ENCODE measurements at regions not wholly inside any gene's neighbourhood (a gene's known extent, or its start where the extent isn't known, plus 50 kb on each side); places are given as distances from the start of the nearest gene placed in this dataset.

GRCh38 chrX:109843963-109844751 is 111.1 kb upstream of the ACSL4 start:
- DNase-seq = no peak

DNA sequence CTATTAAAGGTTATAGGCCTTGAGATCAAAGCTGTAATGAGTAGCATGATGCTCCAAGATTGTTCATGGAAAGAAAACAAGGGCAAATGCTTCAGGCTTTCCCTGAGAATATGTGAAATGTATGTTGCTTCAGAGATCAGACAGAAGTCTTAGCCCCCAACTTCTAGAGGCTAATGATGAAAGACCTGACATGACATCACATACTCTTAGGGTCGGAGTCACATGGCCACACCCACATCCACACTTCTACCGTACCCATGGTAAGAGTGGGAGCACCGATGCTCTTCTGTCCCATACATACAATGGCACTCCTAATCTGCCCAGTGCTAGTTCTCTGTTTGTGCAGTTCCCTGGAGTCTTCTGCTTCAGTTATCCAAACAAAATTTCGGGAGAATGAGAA is 111.9 kb upstream of the ACSL4 start:
- no peak for DNase-seq

DNA sequence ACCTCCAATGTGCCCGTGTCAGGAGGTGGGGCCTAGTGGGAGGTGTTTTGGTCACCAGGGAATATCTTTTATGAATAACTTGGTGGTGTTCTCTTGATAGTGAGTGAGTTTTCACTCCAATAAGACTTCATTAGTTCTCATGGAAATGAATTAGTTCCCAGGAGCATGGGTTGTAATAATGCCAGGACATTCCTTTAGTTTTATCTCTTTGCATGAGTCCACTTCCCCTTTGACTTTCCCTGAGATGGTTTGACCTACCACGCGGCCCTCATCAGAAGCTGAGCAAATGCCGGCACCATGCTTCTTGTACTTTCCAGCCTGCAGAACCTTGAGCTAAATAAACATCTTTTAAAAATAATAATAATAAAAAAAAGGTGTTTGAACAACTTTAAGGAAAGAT is 112.9 kb upstream of the ACSL4 start:
- DNase-seq = no peak

DNA sequence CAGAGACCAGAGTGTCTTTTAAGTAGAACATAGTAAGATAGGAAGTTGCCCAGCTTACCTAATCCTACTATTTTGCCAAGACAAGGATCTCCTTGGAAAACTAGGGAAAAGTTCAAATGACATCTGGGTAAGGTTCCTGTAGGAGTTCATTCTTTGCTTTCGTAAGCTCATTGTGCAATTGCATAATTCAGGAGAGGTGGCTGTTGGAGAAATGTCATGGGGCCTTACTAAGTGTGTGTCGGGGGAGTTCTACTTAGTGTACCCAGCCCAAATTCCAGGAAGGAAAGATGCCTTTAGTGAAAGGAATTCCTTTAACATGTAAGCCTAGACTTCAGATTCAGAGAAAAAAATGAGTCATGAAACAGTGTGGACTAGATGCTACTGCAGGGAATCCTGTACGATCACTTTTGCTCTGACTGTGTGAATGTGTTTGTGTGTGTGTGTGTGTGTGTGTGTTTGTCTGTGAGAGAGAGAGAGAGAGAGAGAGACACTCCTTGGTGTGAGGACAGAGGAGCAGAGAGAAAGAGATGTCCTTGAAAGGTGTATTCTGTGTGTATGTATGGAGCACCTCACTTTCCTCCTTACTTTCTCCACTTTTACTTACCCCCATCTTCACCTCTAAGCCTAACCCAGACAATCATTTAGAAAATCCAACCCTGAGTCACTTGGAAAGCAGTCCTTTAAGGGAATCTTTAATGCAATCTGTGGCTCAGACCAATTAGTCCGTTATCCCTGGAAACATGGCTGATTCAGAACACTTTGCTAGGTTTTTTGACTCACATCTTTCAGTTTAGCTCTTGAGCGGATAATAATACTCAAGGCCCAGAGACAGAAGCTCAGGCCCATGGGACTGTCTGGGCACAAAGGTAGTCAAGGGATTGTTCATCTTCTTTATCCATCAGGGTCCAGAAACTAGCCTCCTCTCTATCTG is 114.5 kb upstream of the ACSL4 start:
- no peak for DNase-seq

- DNase-seq = no peak
Measured at GRCh38 chrX:109848461-109849050, 115.5 kb upstream of the ACSL4 start.

GRCh38 chrX:109854096-109854495 is 121.0 kb upstream of the ACSL4 start:
- no peak for DNase-seq

DNA sequence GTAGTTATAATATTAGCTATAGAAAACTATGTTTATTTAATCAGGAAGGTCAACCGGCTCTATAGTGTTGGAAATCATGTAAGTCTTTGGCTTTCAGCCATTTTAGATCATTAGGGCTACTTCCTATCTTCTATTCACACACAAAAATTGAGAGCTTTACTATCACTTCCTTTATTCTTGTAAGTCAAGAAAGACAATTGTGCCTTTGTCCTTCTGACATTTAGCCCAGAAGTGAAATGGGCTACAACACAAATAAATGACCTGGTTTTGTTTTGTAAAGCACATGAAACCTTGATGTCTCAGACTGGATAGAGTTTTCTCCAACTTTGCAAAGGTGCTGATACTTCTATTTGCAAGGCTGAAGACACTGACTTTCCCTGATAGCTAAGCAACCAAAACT is 122.4 kb upstream of the ACSL4 start:
- no peak for DNase-seq

DNA sequence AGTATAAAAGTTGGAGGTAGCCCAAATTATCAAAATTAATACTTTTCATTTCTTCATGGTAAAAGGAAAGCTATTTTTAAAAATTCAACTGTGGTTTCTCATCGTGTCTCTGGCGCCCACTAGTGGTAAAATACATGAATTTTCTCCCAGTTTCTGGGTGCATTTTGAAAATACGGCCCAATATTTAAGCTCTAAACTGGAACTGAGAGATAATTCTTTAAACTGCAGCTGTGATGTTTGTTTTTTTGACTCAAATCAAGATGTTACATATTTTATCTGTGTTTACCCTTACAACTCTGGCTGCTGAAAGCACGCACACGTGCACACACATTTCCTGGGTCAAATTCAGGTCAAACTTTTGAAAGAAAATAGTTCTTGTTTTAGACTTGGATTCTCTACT is 123.9 kb upstream of the ACSL4 start:
- DNase-seq = no peak

- DNase-seq = no peak
Measured at GRCh38 chrX:109857584-109858228, 124.6 kb upstream of the ACSL4 start.

- DNase-seq = no peak
Measured at GRCh38 chrX:109858602-109859341, 125.7 kb upstream of the ACSL4 start.

DNA sequence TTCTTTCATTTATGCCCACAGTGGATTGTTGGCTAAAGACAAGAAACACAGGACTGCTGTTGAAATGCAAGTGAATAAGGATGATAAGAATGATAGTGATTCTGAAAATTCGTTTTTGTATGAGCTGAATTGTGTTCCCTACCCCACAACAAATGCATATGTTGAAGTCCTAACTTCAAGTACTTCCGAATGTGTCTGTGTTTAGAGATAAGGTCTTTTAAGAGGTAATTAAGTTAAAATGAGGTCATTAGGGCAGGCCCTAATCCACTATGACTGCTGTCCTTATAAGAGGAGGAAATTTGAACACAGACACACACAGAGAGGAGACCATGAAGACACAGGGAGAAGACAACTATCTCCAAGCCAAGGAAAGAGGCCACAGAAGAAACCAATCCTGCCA is 126.6 kb upstream of the ACSL4 start:
- DNase-seq = no peak

GRCh38 chrX:109862433-109862832 is 129.4 kb upstream of the ACSL4 start:
- DNase-seq = no peak

DNA sequence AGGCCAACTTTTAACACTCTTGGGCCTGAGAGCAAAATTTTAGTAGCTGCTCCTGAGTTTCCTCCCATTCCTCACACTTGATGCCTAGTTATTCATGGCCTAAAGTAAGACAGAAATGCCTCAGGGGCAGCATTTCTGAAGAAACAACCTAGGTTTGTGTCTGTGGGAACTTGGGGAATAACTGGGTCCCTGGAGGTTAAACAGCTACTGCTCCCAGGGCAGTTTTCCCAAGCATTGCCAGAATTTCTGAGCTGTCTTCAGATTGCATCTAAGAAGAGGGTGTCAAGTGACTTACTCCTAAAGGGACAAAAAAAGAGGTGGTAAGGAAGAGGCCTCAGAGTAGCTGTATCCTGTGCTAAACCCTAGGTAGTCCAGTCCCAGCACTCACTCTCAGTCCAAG is 130.8 kb upstream of the ACSL4 start:
- DNase-seq = no peak

GRCh38 chrX:109871121-109871888 is 131.6 kb upstream of the TMEM164 start:
- DNase-seq = no peak

DNA sequence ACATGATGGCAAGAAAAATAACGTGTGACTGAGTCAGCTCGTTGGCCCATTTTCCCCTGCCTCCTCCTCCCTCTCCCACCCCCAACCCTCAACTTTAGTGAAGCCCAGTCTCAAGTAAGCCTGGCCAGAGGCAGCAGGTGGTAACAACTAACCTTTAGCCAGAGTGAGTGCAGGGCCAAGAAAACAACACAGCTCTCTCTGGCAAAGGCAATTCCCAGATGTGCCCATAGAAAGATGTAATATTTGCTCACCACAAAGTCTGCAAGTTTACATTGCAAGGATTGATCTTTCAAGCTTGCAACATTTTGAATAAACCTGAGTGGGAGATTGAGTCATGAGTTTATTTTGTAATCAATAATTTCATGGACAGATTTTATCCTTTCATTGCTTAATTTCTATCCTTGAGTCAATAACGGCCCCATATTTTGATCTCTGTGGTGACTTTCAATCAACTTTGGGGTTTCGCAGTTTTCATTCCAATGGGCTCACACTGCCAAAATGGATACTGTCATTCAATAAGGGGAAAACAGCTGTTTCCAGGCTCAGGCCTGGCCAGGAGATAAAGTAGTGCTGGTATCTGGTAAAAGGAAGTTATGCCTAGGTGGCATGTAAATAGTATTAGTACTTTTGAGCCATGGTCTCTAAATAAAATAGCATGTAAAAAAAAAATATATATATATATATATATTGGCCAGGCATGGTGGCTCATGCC is 130.7 kb upstream of the TMEM164 start:
- no peak for DNase-seq

DNA sequence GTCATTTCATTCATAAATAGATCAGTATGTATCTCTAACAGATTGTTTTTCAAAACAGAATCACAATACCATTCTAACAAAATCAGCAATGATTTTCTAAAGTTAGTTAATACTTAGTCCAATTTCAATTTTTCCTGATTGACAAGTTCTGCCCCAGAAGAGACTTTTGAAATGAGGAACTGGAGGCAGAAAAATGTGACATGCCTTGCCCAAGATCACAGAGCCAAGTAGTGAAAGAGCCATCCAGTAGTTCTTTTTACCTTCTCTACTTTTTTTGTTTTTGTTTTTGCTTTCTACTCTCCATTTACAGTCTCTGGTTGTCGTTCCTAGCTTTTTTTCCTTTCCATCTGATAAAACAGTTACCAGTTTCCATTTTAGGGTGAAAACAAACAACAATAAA is 129.3 kb upstream of the TMEM164 start:
- DNase-seq = no peak

- DNase-seq = no peak
Measured at GRCh38 chrX:109873983-109874382, 128.9 kb upstream of the TMEM164 start.

DNA sequence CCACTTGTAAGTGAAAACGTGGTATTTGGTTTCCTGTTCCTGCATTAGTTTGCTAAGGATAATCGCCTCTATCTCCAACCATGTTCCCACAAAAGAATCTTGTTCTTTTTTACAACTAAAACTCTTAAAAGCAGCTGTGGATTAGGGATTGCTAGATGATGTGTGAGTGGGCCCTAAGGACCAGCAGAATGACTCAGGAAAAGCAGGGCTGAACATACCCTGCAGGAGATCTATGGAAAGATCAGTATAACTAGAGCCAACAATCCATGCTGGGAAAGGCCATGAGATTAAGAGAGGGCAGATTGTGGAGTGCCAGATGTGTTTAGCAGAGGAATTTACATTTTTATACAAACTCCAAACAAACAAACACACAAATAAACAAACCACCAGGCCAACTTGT is 128.4 kb upstream of the TMEM164 start:
- no peak for DNase-seq

- no peak for DNase-seq
Measured at GRCh38 chrX:109875831-109876230, 127.1 kb upstream of the TMEM164 start.

GRCh38 chrX:109878236-109878635 is 124.7 kb upstream of the TMEM164 start:
- DNase-seq = no peak

DNA sequence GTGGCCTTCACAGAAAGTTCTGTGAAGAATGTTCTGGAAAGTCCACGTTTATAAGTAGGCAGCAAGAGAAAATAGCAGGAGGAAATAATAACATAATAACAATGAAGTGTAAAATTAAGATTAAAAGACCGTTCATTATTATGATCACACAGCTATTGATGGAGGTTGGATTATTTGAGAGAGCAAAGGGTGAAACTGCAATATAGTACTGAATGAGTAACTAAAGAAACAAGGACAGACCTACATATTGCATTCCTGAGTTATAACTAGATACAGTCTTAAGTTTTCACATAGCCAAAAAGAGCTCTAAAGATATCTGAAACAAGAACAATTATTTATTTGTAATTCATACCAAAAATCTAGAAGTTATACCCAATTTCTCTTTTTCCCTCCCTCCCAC is 122.9 kb upstream of the TMEM164 start:
- no peak for DNase-seq
